ENCODE measurements at regions not wholly inside any gene's neighbourhood (a gene's known extent, or its start where the extent isn't known, plus 50 kb on each side); places are given as distances from the start of the nearest gene placed in this dataset.

GRCh38 chr3:148073721-148074456 lies 623.8 kb upstream of the AGTR1 start:
- no peak overlapping the region for H3K27ac ChIP-seq
- DNase-seq (ENCODE audit: extremely low spot score in 2 of 2) = no peak
- intact Hi-C loops (cut with DNase I) = no loop called here
- TF ChIP-seq POLR2AphosphoS5 (IDR thresholded peaks at IDR 0.05; ENCODE audit: insufficient read depth in 1 of 2, low read depth in 1 of 2) (no peak), POLR2A (IDR thresholded peaks at IDR 0.05) (no peak), CTCF (IDR thresholded peaks at IDR 0.05) (no peak)
- no peak overlapping the region for H3K4me3 ChIP-seq
- no peaks in the 10 kb centered on the region for H3K9me3 ChIP-seq
- H3K27me3 ChIP-seq = no peaks in the 10 kb centered on the region
- no peaks in the 10 kb centered on the region for H3K4me1 ChIP-seq
- H3K36me3 ChIP-seq = no peaks in the 10 kb centered on the region

GRCh38 chr3:148074946-148075345 lies 622.8 kb upstream of the AGTR1 start:
- H3K27me3 ChIP-seq = no peaks in the 10 kb centered on the region
- TF ChIP-seq POLR2AphosphoS5 (IDR thresholded peaks at IDR 0.05; ENCODE audit: insufficient read depth in 1 of 2, low read depth in 1 of 2) (no peak), CTCF (IDR thresholded peaks at IDR 0.05) (no peak), POLR2A (IDR thresholded peaks at IDR 0.05) (no peak)
- no peaks in the 10 kb centered on the region for H3K4me1 ChIP-seq
- H3K36me3 ChIP-seq = no peaks in the 10 kb centered on the region
- no peak for DNase-seq (ENCODE audit: extremely low spot score in 2 of 2)
- intact Hi-C loops (cut with DNase I) = no loop called here
- H3K9me3 ChIP-seq = no peaks in the 10 kb centered on the region
- no peak overlapping the region for H3K27ac ChIP-seq
- no peak overlapping the region for H3K4me3 ChIP-seq

- H3K9me3 ChIP-seq = no peaks in the 10 kb centered on the region
- TF ChIP-seq POLR2AphosphoS5 (IDR thresholded peaks at IDR 0.05; ENCODE audit: insufficient read depth in 1 of 2, low read depth in 1 of 2) = no peak
- peak in 2 of 3 experiments; percentile 47 to 55 for TF ChIP-seq CTCF (IDR thresholded peaks at IDR 0.05)
- DNase-seq (ENCODE audit: extremely low spot score in 2 of 2) = no peak
- no peak overlapping the region for H3K27ac ChIP-seq
- H3K4me1 ChIP-seq = no peaks in the 10 kb centered on the region
- H3K36me3 ChIP-seq = no peaks in the 10 kb centered on the region
- H3K4me3 ChIP-seq = no peak overlapping the region
- intact Hi-C loops (cut with DNase I) = no loop called here
- no peaks in the 10 kb centered on the region for H3K27me3 ChIP-seq
Measured at GRCh38 chr3:148075771-148076716, 621.7 kb upstream of the AGTR1 start.

- DNase-seq (ENCODE audit: extremely low spot score in 2 of 2) = no peak
- no peak overlapping the region for H3K4me3 ChIP-seq
- peak; percentile 24 to 41 (median 25) for TF ChIP-seq CTCF (IDR thresholded peaks at IDR 0.05)
- no peak for TF ChIP-seq POLR2AphosphoS5 (IDR thresholded peaks at IDR 0.05; ENCODE audit: insufficient read depth in 1 of 2, low read depth in 1 of 2)
- H3K9me3 ChIP-seq = no peaks in the 10 kb centered on the region
- no peaks in the 10 kb centered on the region for H3K36me3 ChIP-seq
- no peak overlapping the region for H3K27ac ChIP-seq
- H3K27me3 ChIP-seq = no peaks in the 10 kb centered on the region
- no peaks in the 10 kb centered on the region for H3K4me1 ChIP-seq
- intact Hi-C loops (cut with DNase I) = no loop called here
Measured at GRCh38 chr3:148077318-148077923, 620.3 kb upstream of the AGTR1 start.
